ENCODE measurements at regions not wholly inside any gene's neighbourhood (a gene's known extent, or its start where the extent isn't known, plus 50 kb on each side); places are given as distances from the start of the nearest gene placed in this dataset.

- Histone ChIP-seq H3K79me2 (ENCODE audit: control insufficient read depth, insufficient read depth, low read length) (no peaks in the 10 kb centered on the region), H3K4me3 (ENCODE audit: control insufficient read depth in 2 of 3, extremely low read depth in 1 of 3, insufficient read depth in 2 of 3, low read depth in 1 of 3, low read length in 3 of 3) (no peak overlapping the region), H3K9ac (ENCODE audit: control insufficient read depth, extremely low read depth, insufficient read depth, low read length) (no peak overlapping the region), H3K9me1 (ENCODE audit: control insufficient read depth, extremely low read depth, insufficient read depth, low read length) (no peaks in the 10 kb centered on the region), H4K20me1 (ENCODE audit: control insufficient read depth, extremely low read depth, insufficient read depth, low read length) (no peaks in the 10 kb centered on the region), H3K36me3 (ENCODE audit: control insufficient read depth in 2 of 2, extremely low read depth in 1 of 2, insufficient read depth in 2 of 2, low read length in 2 of 2) (no peaks in the 10 kb centered on the region), H3K27ac (ENCODE audit: control insufficient read depth, insufficient read depth, low read length) (no peak overlapping the region), H2AFZ (ENCODE audit: control insufficient read depth, low read length) (no peak overlapping the region), H3K9me3 (ENCODE audit: control insufficient read depth, low read depth, low read length) (no peaks in the 10 kb centered on the region), H3K4me1 (ENCODE audit: control insufficient read depth, extremely low read depth, insufficient read depth, low read length) (no peaks in the 10 kb centered on the region), H3K27me3 (ENCODE audit: control insufficient read depth, extremely low read depth, insufficient read depth, low read length) (no peaks in the 10 kb centered on the region), H3K4me2 (ENCODE audit: control insufficient read depth, extremely low read depth, insufficient read depth, low read depth, low read length) (no peak overlapping the region)
- no peak for FAIRE-seq
- dilution Hi-C loops (cut with MboI; ENCODE audit: extremely low pct_ligation_motif_present, low sequenced_read_pairs) = no loop called here
- no peak for DNase-seq (ENCODE audit: low read depth, low spot score)
- no peak for TF ChIP-seq CTCF (optimal IDR thresholded peaks at IDR 0.05 in 1 of 3, IDR thresholded peaks at IDR 0.05 in 1 of 3, conservative IDR thresholded peaks at IDR 0.05 in 1 of 3; ENCODE audit: extremely low read depth in 1 of 3, insufficient read depth in 2 of 3, low read length in 3 of 3)
- no peak for TF ChIP-seq EZH2 (IDR thresholded peaks at IDR 0.05; ENCODE audit: low read length)
Observed at GRCh38 chr7:85407391-85407790, 220.5 kb upstream of the SEMA3D start.

GRCh38 chr7:85405016-85405902 is 218.4 kb upstream of the SEMA3D start:
- H3K27me3 ChIP-seq (ENCODE audit: control insufficient read depth, extremely low read depth, insufficient read depth, low read length) = no peaks in the 10 kb centered on the region
- H2AFZ ChIP-seq (ENCODE audit: control insufficient read depth, low read length) = no peak overlapping the region
- no peaks in the 10 kb centered on the region for H3K9me1 ChIP-seq (ENCODE audit: control insufficient read depth, extremely low read depth, insufficient read depth, low read length)
- no peaks in the 10 kb centered on the region for H3K9me3 ChIP-seq (ENCODE audit: control insufficient read depth, low read depth, low read length)
- no peak overlapping the region for H3K4me3 ChIP-seq (ENCODE audit: control insufficient read depth in 2 of 3, extremely low read depth in 1 of 3, insufficient read depth in 2 of 3, low read depth in 1 of 3, low read length in 3 of 3)
- no peak overlapping the region for H3K9ac ChIP-seq (ENCODE audit: control insufficient read depth, extremely low read depth, insufficient read depth, low read length)
- no peak for DNase-seq (ENCODE audit: low read depth, low spot score)
- no peak for TF ChIP-seq CTCF (optimal IDR thresholded peaks at IDR 0.05 in 1 of 3, IDR thresholded peaks at IDR 0.05 in 1 of 3, conservative IDR thresholded peaks at IDR 0.05 in 1 of 3; ENCODE audit: extremely low read depth in 1 of 3, insufficient read depth in 2 of 3, low read length in 3 of 3)
- H3K36me3 ChIP-seq (ENCODE audit: control insufficient read depth in 2 of 2, extremely low read depth in 1 of 2, insufficient read depth in 2 of 2, low read length in 2 of 2) = no peaks in the 10 kb centered on the region
- no peak overlapping the region for H3K27ac ChIP-seq (ENCODE audit: control insufficient read depth, insufficient read depth, low read length)
- no peaks in the 10 kb centered on the region for H3K4me1 ChIP-seq (ENCODE audit: control insufficient read depth, extremely low read depth, insufficient read depth, low read length)
- dilution Hi-C loops (cut with MboI; ENCODE audit: extremely low pct_ligation_motif_present, low sequenced_read_pairs) = no loop called here
- H4K20me1 ChIP-seq (ENCODE audit: control insufficient read depth, extremely low read depth, insufficient read depth, low read length) = no peaks in the 10 kb centered on the region
- no peak overlapping the region for H3K4me2 ChIP-seq (ENCODE audit: control insufficient read depth, extremely low read depth, insufficient read depth, low read depth, low read length)
- no peak for FAIRE-seq
- H3K79me2 ChIP-seq (ENCODE audit: control insufficient read depth, insufficient read depth, low read length) = no peaks in the 10 kb centered on the region

Measured in keratinocyte (primary cell).